Fibroblast of skin of left quadriceps (primary cell): ENCODE measurements at regions not wholly inside any gene's neighbourhood (a gene's known extent, or its start where the extent isn't known, plus 50 kb on each side); places are given as distances from the start of the nearest gene placed in this dataset.
A peak's percentile ranks its signal among the peaks of the same experiment; 100 is the strongest.

Experiments used
- DNase-seq, 2 experiments: peaks; one replicate each; pipeline ENCODE4 v3.0.0-alpha.2; 2013; ENCODE audit warnings: low read depth in 2 of 2

GRCh38 chr1:117803318-117803717 lies 126.1 kb downstream of the GDAP2 start:
- DNase-seq: no peak

- DNase-seq: no peak
These were observed 119.7 kb downstream of the GDAP2 start for GRCh38 chr1:117809764-117810163.

- DNase-seq: peak; percentile 65 to 75
These were observed 118.9 kb downstream of the GDAP2 start for GRCh38 chr1:117810553-117810952.

GRCh38 chr1:117812869-117813511 lies 116.4 kb downstream of the GDAP2 start:
- DNase-seq: peak; percentile 64 to 72
